ENCODE measurements at regions not wholly inside any gene's neighbourhood (a gene's known extent, or its start where the extent isn't known, plus 50 kb on each side); places are given as distances from the start of the nearest gene placed in this dataset.
"Not testable (repeated sequence)": the region's sequence is repeated elsewhere in the genome, so short reads cannot be mapped to it uniquely, and the experiment has no call there.

- no peak for DNase-seq
These were observed 723.7 kb upstream of the ARRDC3 start for GRCh38 chr5:92106808-92107207.

- no peak for DNase-seq
These were observed 721.0 kb upstream of the ARRDC3 start for GRCh38 chr5:92104126-92104525.

- DNase-seq = no peak
These were observed 719.2 kb upstream of the ARRDC3 start for GRCh38 chr5:92102313-92102712.

GRCh38 chr5:92092239-92092638 is 709.1 kb upstream of the ARRDC3 start:
- no peak for DNase-seq

GRCh38 chr5:92086059-92086811 is 703.1 kb upstream of the ARRDC3 start:
- no peak for DNase-seq

GRCh38 chr5:92081958-92082712 is 699.0 kb upstream of the ARRDC3 start:
- no peak for DNase-seq

- DNase-seq = no peak
These were observed 687.7 kb upstream of the ARRDC3 start for GRCh38 chr5:92070786-92071185.

- DNase-seq = no peak
These were observed 681.9 kb upstream of the ARRDC3 start for GRCh38 chr5:92064993-92065392.

- no peak for DNase-seq
These were observed 668.6 kb upstream of the ARRDC3 start for GRCh38 chr5:92051741-92052140.

- DNase-seq = no peak
These were observed 667.9 kb upstream of the ARRDC3 start for GRCh38 chr5:92050970-92051369.

- no peak for DNase-seq
These were observed 659.0 kb upstream of the ARRDC3 start for GRCh38 chr5:92041911-92042660.

- DNase-seq = no peak
These were observed 658.1 kb upstream of the ARRDC3 start for GRCh38 chr5:92041206-92041605.

GRCh38 chr5:92029792-92030191 is 646.7 kb upstream of the ARRDC3 start:
- not testable (repeated sequence) for DNase-seq

GRCh38 chr5:92023555-92023954 is 640.4 kb upstream of the ARRDC3 start:
- no peak for DNase-seq

GRCh38 chr5:92023141-92023471 is 640.0 kb upstream of the ARRDC3 start:
- DNase-seq = no peak

- DNase-seq = no peak
These were observed 639.5 kb upstream of the ARRDC3 start for GRCh38 chr5:92022415-92023140.

- DNase-seq = peak; percentile 28
These were observed 636.4 kb upstream of the ARRDC3 start for GRCh38 chr5:92019376-92019990.

- DNase-seq = peak; percentile 93
These were observed 634.7 kb upstream of the ARRDC3 start for GRCh38 chr5:92017776-92018175.

GRCh38 chr5:92011845-92012244 is 628.7 kb upstream of the ARRDC3 start:
- DNase-seq = not testable (repeated sequence)

GRCh38 chr5:92003806-92004205 is 620.7 kb upstream of the ARRDC3 start:
- DNase-seq = peak; percentile 4

GRCh38 chr5:92002721-92003274 is 619.7 kb upstream of the ARRDC3 start:
- DNase-seq = peak; percentile 58

GRCh38 chr5:91998774-91999173 is 615.7 kb upstream of the ARRDC3 start:
- no peak for DNase-seq
